Hepatocyte (in vitro differentiated cells): ENCODE measurements at regions not wholly inside any gene's neighbourhood (a gene's known extent, or its start where the extent isn't known, plus 50 kb on each side); places are given as distances from the start of the nearest gene placed in this dataset.

Experiments used
- EZH2 ChIP-seq: fragments of 200-600 bp; sonication (generic); IDR thresholded peaks from 2 replicates; pipeline ENCODE4 v1.6.1; 2016; ENCODE audit warnings: antibody characterized with exemption, mild to moderate bottlenecking, borderline replicate concordance
- EZH2phosphoT487 ChIP-seq: fragments of 200-600 bp; sonication (generic); IDR thresholded peaks from one replicate; pipeline ENCODE4 v1.6.1; 2018; ENCODE audit warnings: antibody characterized with exemption, mild to moderate bottlenecking, low read depth, moderate library complexity; ENCODE audit not compliant: unreplicated experiment, severe bottlenecking
- TF ChIP-seq, protein P1 (sequence below): fragments of 200-600 bp; sonication (generic); IDR thresholded peaks from 2 replicates; pipeline ENCODE4 v1.5.1; 2016; ENCODE audit warnings: antibody characterized with exemption, mild to moderate bottlenecking; ENCODE audit not compliant: poor library complexity

DNA sequence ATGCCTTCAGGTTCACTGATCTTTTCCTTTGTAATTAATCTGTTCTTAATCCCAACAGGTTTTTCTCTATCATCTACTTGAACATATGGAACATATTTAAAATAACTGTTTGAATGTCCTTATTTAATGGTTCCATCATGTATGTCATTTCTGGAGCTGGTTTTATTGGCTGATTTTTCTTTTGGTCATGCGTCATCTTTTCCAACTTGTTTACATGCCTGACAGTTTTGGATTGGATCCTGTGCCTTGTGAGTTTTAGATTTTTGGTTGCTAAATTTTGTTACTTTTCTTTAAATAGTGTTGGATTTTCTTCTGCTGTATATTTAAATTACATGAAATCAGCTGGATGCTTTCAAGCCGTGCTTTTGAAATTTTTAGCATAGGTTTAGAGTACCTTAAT, 237.3 kb upstream of the DAAM1 start:
- TF ChIP-seq, protein P1, sequence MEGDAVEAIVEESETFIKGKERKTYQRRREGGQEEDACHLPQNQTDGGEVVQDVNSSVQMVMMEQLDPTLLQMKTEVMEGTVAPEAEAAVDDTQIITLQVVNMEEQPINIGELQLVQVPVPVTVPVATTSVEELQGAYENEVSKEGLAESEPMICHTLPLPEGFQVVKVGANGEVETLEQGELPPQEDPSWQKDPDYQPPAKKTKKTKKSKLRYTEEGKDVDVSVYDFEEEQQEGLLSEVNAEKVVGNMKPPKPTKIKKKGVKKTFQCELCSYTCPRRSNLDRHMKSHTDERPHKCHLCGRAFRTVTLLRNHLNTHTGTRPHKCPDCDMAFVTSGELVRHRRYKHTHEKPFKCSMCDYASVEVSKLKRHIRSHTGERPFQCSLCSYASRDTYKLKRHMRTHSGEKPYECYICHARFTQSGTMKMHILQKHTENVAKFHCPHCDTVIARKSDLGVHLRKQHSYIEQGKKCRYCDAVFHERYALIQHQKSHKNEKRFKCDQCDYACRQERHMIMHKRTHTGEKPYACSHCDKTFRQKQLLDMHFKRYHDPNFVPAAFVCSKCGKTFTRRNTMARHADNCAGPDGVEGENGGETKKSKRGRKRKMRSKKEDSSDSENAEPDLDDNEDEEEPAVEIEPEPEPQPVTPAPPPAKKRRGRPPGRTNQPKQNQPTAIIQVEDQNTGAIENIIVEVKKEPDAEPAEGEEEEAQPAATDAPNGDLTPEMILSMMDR = no peak
- no peak for TF ChIP-seq EZH2
- TF ChIP-seq EZH2phosphoT487 = no peak
